Bone marrow (tissue), 2 donors: ENCODE measurements at regions not wholly inside any gene's neighbourhood (a gene's known extent, or its start where the extent isn't known, plus 50 kb on each side); places are given as distances from the start of the nearest gene placed in this dataset.
"Not testable (repeated sequence)": the region's sequence is repeated elsewhere in the genome, so short reads cannot be mapped to it uniquely, and the experiment has no call there.

Experiments used
- DNase-seq, 2 donors: peaks; one replicate each; lab custom pipeline; 2025; lab: John Stamatoyannopoulos, UW

DNA sequence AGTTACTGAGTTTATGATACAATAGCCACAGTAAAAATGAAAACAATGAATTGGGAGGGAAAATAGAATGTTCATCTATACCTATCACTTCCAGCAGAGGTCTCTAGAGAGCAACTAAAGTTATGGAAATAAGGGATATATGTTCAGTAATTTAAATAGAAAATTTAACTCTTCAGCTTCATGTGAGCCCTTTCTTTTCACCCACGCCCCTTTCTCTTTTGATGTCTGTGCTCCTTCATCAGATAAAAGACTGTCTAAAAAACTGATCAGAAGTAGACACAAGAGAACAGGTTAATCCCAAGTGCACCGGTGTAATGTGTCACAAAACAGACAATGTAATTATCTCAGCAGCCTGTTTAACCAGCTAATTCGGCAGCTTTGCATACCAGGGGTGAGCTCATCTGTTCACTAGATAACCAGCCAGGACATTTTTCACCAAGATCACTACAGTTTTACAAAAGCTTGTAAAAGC lies 238.5 kb upstream of the ERBB4 start:
- peak in 1 of 2 donors; percentile 52 for DNase-seq

DNA sequence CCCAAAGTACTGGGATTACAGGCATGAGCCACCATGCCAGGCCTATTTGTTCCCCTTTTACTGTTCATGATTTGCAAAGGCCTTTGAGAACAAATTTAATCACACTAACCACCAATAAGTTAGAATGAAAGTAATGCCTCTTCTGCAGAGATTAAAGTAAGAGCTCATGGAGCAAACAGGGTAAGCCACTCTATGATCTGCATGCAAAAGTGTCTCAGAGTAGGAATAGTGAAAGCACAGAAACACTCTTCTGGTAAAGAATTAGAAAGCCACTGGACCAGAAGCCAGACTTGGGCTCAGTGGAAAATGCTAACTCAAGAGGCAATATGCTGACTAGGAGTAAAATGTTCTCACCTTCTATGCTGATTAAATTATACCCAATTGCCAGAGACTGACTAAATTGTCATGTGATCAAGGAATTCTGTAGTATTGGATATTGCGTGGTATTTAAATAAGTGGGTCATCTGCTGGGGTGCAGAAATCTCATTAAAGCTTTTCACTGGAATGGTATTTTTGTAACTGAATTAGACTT lies 235.3 kb upstream of the ERBB4 start:
- DNase-seq: no peak

DNA sequence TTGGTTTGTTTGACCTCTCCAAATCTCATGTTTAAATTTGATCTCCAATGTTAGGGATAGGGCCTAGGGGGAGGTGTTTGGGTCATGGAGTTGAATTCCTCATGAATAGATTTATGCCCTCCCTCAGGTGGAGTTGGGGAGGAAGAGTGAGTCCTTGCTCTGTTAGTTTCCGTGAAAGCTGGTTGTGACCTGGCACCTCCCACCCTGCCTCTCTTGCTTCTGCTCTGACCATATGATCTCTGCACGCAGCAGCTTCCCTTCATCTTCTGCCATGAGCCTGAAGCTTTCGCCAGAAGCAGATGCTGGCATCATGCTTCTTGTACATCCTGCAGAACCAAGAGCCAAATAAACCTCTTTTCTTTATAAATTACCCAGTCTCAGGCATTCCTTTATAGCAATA lies 231.6 kb upstream of the ERBB4 start:
- no peak for DNase-seq

DNA sequence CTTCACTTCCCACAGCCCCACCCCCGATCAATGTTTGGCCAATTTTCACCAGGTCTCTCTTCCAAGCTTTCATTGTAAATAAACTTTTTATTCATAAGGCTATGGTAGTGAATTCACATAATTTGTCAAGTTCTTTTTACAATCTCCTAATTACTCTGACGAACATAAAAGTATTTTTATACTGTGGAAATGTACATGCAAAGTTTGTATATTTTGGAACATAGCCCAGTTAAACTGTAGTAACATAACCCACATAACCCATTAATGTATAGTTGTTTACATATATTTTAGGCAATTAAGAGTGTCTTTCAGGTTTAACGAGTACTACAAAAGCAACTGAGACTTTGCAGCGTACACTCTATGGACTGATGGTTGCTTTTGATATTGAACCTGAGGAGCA lies 228.3 kb upstream of the ERBB4 start:
- DNase-seq: no peak

DNA sequence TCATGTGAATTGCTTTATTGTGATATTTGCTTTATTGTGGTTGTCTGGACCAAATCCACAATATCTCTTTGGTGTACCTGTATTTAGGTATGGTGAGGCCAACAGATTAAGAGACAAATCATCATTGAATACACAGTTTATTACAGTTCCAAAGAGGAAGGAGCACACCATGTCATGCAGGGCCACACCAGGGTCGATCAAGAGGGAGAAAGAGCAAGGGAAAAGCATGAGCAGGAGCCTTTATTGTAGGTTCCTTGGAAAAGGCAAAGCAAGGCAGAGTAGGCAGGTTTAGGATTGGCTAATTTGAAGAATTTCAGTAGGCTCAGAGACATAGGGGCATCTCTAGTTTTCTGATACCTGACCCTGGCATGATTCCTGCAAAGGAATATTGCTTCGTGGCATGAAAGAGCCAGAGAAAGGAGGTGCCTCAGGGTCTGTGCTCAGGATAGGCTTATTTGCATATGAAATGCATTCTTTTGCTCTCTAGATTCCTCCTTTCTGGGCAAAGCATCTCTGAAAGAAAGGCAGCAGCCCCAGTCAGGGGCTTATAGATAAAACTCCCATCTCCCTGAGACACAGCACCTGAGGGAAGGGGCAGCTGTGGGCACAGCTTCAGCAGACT lies 214.2 kb upstream of the ERBB4 start:
- no peak for DNase-seq

DNA sequence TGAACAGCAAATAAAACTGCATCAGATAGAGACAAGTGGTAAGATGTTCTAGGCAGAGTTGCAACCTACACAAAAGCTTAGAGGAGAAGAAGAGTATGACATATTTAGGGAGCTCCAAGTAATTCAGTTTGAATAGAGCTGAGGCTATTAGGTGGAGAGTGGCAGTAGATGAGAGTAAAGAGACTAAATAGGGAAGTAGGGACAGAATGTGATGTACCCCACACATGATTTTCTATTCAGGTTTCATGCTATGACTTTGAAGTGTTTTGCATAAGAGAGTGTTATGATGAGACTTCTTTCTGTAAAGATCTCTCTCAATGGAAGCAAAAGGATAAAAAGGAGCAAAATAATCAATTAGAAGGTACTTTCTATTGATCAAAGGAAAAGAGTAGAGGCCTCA lies 206.8 kb upstream of the ERBB4 start:
- no peak for DNase-seq

DNA sequence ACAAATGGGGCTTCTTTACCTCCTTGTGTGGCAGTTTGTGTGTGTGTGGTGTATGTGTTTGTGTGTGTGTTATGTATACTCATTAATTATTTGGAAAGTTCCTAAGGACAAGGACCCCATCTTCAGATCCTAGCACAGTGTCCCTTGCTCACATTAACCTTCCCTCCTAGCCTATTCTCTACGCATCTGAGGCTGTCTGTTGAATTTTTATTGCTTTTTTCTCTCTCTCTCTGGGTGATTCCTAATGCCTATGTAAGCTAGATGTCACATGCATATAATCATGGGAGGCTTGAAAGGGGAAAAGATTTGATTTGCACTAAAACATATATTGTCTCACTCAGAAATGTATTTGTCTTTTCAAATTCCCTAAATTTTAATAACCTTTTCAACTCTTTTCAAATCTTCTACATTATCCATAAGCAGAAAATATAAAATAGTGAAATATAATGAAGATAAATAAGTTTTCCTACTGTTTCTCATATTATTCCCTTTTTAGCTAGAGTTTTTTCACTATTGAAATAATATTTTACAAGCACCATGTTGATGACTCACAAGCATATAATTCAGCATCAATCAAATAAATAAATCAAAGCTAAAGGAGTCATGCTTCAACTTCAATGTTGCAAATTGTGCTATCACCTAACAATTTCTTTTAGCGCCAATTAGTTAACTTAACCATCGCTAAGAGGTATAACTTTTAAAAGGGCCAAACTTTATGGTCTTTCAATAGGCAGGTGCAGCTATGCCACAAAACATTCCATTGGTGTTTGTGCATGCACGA lies 199.0 kb upstream of the ERBB4 start:
- DNase-seq: no peak

DNA sequence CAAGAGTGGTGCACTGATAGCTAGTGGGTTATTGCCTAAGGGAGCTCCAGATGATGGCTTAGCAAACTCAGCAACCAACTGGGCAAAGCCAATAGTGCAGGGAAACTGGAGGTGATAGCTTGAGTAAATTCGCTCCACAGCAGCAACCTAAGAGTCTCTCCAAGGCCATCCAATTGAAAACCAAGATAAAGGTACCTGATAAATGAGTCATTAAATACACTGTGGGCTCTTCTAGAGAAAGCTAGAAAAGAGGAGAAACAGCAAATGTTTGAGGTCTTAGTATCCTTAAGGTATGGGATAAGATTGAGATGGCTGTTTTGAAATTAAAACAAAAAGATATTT lies 197.8 kb upstream of the ERBB4 start:
- DNase-seq: no peak

DNA sequence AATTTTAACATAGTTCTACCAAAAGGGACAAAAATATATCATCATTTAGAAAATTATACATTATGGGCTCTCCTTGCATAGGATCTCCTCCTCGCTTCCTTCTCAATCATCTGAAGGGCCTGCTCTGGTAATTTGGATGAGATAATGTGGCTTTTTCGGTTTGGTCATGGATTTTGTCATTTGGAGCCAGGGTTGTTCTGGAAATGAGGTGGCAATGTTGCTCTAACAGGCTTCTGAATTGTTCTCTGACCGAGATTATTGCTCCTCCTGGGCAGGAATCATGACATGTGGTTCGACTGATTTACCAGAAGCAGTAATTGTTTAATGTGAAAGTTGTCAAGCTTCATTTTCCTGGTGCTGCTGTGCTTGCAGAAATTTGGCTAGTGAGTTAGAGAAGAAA lies 194.7 kb upstream of the ERBB4 start:
- no peak for DNase-seq

DNA sequence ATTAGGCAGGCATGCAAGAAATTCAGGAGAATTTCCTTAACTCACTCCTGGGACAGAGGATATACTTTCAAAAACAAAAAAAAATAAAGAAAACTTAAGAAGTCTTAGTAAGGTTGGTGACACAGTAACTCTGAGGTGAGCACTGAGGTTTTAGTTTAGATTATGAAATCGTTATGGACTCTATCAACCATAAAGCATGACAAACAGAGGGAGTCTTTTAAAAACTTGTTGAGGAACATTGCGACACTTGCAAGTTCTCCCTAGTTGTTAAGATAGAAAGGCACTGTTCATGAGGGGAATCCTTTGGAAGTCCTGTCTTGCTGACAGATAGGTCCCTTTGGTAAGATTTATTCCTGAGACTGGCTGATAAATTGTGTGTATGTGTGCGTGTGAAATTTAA lies 194.3 kb upstream of the ERBB4 start:
- DNase-seq: no peak

DNA sequence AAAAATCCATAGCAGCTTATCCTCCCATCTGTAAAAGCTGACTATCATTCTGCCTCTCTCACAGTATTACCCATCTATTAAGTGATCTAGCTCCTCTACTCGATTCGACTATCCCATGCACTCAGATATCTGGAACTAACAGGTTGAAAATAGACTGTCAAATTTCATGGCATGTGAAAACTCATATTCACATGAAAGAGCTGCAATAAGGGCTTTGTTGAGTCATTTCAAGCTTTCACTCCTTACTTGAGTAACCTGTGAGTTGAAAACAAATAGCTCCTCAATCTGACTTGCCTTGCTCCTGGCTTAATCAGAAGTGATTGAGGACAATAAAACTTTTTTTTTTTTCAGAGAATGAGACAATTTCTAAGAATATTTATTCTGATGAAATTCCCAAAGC lies 192.4 kb upstream of the ERBB4 start:
- no peak for DNase-seq

DNA sequence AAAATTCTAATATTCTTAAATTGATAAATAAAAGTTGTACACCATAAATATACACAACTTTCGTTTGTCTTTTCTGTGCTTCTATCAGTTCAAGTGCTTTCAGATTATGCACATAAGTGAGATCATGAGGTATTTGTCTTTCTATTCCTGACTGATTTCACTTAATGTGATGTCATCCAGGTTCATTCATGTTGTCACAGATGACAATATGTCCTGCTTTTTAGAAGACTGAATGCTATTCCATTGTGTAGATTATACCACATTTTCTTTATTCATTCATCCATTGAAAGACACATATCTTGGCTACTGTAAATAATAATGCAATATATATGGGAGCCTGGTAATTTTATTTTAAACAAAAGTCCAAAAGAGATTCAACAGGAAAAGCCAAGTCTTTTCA lies 190.1 kb upstream of the ERBB4 start:
- no peak for DNase-seq

DNA sequence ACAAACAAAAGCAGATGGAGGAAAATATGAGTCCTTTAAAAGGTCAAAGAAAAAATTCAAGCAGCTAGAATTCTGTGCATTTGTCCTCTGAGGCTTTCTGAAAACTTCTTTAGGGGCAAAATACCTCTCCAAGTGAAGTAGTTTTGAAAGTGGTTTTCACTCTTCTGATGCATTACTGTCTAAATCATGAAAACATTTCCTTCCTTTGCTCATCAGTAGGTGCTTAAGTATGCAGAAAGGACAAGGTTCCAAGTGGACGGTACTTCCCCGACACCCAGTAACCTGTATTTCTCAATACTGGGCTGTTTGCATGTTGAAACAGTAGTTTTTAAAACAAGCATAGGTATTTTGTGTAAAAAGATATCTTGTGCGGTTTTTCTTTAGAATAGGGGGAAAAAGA lies 189.1 kb upstream of the ERBB4 start:
- no peak for DNase-seq

DNA sequence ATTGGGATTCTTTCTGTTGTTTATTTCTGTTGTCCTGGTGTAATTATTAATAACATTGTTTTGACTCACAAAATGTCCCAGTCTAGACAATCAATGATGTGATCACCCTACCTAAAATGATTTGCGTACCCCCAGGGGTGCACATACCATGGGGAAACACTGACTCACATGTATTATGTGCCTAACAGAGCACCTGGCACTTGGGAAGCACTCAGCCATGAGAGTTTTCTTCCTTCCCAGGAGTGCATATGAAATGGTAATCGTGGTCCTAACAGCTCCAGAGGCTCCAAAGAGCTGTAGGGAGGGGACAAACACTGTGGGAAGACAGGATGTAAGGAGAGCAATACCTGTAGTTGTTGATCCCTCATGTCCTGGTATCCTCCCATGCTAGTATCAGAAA lies 187.8 kb upstream of the ERBB4 start:
- no peak for DNase-seq

DNA sequence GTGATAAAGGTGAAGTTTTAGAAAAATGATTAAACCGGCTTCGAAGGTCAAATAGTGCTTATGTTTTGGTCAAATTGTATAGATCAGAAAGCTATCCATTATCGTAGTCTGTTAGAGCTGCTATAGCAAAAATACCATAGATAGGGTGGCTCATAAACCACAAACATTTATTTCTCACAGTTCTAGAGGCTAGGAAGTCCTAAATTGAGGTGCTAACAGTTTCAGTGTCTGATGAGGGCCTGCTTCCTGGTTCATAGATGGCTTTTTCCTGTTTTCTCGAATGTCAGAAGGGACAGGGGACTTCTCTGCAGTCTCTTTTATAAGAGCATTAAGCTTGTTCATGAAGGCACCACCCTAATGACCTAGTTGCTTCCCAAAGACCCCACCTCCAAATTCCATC lies 186.6 kb upstream of the ERBB4 start:
- DNase-seq: no peak

DNA sequence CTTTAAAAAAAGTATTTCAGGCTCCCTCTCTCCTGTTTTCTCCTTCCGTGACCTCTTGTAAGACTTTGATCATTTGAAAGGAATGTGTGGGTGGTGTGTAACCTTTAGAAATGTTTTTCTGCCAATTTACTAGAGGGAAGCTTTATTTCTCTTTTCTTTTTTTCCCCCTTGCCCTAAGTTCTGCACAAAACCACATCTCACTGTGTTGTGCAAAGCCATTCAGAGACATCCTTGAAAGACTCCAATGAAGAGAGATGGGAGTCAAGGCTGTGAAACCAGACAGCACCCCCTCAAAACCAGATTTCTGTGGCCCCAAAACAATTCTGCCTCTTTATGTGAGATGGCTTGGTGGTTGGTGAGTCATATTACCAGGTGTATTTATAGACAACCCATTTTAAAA lies 184.6 kb upstream of the ERBB4 start:
- no peak for DNase-seq

DNA sequence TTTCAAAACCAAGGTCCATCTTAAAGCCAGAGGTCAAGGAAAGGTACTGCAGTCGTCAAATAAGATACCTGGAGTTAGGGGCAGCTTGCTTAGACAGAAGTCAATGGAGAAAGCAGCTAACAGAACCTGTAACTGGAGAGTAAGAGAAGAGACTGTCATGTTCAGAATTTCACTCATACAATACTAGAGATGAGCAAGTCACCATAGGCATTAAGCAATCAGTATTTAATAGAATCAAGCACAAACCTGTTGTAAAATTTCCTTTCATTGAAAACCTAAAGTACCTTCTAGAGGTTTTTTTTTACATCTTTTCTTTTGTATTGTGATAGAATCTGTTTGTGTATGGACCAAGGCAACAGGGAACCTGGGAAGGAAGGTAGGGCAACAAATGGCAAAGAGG lies 183.4 kb upstream of the ERBB4 start:
- no peak for DNase-seq

DNA sequence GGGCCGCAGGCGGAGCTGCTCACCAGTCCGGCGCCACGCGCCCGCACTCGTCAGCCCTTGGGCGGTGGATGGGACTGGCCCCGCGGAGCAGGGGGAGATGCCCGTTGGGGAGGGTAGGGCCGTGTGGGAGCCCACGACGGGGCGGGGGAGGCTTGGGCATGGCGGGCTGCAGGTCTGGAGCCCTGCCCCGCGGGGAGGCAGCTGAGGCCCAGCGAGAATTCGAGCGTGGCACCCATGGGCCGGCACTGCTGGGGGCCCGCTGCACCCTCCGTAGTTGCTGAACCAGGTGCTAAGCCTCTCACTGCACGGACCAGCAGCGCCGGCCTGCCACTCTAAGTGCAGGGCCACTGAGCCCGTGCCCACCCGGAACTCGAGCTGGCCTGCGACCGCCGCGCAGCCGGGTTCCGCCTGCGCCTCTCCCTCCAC lies 182.4 kb upstream of the ERBB4 start:
- no peak for DNase-seq

DNA sequence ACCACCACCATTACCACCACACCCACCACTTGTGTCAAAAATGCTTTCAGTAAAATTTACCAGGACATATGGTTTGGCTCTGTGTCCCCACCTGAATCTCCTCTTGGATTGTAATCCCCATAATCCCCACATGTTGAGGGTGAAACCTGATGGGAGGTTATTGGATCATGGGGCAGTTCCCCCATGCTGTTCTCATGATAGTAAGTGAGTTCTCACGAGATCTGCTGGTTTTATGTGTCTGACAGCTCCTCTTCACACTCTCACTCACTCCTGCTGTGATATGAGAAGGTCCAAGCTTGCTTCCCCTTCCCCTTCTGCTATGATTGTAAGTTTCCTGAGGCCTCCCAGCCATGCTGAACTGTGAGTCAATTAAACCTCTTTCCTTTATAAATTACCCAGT lies 176.8 kb upstream of the ERBB4 start:
- not testable (repeated sequence) for DNase-seq

DNA sequence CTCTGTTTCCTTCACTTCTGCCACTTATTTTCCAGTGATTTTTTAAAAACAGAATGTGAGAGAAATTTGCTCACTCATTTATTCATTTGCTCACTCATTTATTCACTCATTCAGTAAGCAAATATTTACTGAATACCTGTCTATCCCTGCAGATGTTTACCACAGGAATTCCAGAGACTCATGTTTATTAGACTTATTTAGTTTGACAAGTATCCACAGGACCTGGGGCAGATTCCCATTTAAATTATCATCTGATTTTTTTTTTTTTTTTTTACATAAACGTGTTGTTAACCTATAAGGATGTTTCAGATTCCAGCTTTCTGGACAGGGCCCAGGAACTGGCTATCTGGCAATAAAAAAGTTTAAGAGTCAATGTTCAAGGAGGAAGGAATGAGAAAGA lies 175.1 kb upstream of the ERBB4 start:
- DNase-seq: no peak

DNA sequence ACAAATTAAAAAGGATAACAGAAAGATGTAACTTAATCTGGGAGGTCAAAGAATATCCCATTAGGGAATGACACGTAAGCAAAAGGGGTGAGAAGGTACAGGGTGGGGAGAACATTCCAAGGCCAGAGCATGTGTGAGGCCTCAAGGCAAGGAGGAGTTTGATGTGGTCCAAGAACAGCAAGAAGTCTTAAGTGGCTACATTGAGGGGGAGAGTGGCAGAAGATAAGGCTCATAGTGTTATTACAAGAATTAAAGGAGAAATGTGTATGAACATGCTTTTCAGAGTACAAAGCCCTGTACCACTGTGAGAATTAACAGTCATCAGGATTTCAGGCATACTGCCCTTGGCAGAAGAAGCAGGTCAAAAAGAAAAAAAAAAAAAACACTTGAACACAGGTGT lies 174.4 kb upstream of the ERBB4 start:
- DNase-seq: no peak

DNA sequence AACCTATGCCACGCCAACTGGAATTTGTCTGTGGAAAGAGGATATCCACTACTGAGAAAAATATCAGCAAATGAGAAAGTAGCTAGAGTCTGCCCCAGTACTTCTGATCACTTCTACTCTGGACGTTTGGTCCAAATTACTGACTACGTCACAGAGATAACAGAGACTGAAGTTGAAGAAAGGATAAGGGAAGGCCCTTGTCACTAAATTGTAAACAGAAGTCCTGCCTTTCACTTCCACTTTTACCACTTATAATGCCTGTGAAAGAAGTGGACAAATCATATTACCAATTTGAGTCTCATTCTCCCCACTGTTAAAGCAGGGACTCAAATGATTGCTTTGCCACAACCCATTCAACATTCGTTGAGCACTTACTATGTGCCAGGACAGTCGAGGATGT lies 173.9 kb upstream of the ERBB4 start:
- no peak for DNase-seq

DNA sequence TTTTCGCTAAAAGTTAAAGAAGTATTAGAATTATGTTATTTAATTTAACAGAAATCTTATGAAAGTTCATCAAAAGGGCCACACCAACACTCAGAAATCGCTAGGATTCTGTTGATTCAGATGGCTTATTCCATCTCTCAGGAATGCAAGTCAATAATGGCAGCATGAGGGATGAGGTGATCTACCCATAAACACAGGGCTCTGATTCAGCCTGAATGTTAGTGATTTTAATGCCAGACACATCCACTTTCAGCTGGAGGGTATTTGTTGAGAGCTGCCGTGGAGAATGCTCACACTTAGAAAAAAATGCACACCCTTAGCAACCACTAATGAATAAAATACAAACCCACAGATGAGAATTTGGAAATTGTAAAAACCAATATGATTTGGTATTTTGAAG lies 173.3 kb upstream of the ERBB4 start:
- no peak for DNase-seq

DNA sequence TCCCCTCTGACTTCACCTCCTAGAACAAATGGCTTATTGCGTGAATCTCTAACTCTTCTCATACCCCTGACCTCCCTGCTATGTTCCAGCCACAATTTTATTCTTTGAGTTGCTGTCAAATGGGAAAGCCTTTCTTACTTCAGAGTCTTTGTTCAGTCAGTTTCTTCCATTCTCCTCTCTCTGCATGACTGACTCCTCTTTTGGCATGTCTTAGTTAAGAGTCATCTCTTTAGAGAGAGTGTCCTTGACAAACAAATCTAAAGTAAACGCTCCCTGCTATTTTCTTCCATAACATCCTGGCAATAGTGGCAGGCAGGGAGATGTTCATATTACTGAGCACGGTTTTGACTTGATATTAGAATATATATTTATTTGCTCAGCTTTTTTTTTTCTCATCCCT lies 170.7 kb upstream of the ERBB4 start:
- no peak for DNase-seq
